PC-3 (cell line): ENCODE measurements at regions not wholly inside any gene's neighbourhood (a gene's known extent, or its start where the extent isn't known, plus 50 kb on each side); places are given as distances from the start of the nearest gene placed in this dataset.

Experiments used
- ATAC-seq: fragments of 200-7000 bp; cut with Tn5 transposase; 2 replicates; pipeline ENCODE4 v1.9.1; 2020; ENCODE audit warnings: mild to moderate bottlenecking, moderate library complexity
- BruUV-seq: library from RNA; stranded (reverse); fragments of 400-500 nt; replicated peaks from 2 replicates; lab custom pipeline; 2021; lab: Mats Ljungman, UMichigan
- CTCF ChIA-PET: fragments of 300-600 bp; sonication (Branson Sonifier 250); formaldehyde crosslinking; loops from one replicate; lab custom pipeline; 2022; ENCODE audit warnings: antibody characterized with exemption; lab: Charles Lee
- POLR2A ChIA-PET: fragments of 300-600 bp; sonication (Branson Sonifier 250); formaldehyde crosslinking; loops from one replicate; lab custom pipeline; 2022; ENCODE audit warnings: antibody characterized with exemption; ENCODE audit not compliant: unreplicated experiment; lab: Charles Lee
- DNase-seq: peaks from one replicate; pipeline ENCODE4 v3.0.0-alpha.2; 2015
- H2AFZ ChIP-seq: fragments of 300-600 bp; sonication (generic); 2 replicates; pipeline ENCODE4 v1.6.0; 2016; ENCODE audit warnings: antibody characterized with exemption, low read length
- H3F3A ChIP-seq: fragments of 300-600 bp; sonication (generic); one replicate; pipeline ENCODE4 v1.6.0; 2017; ENCODE audit warnings: antibody characterized with exemption, low read length, control low read depth, mild to moderate bottlenecking; ENCODE audit not compliant: unreplicated experiment
- H3K27ac ChIP-seq: fragments of 300-600 bp; sonication (generic); 2 replicates; pipeline ENCODE4 v1.5.1; 2016; ENCODE audit warnings: mild to moderate bottlenecking, low read length
- H3K27me3 ChIP-seq: fragments of 300-600 bp; sonication (generic); 2 replicates; pipeline ENCODE4 v1.6.1; 2016; ENCODE audit warnings: low read length, mixed read lengths
- H3K36me3 ChIP-seq: fragments of 300-600 bp; sonication (generic); 2 replicates; pipeline ENCODE4 v1.6.1; 2016; ENCODE audit warnings: low read depth, mixed run types, low read length, mixed read lengths
- H3K4me1 ChIP-seq: fragments of 300-600 bp; sonication (generic); 2 replicates; pipeline ENCODE4 v1.5.1; 2016; ENCODE audit warnings: low read length; ENCODE audit not compliant: insufficient read depth
- H3K4me2 ChIP-seq: fragments of 300-600 bp; sonication (generic); 2 replicates; pipeline ENCODE4 v1.6.0; 2016; ENCODE audit warnings: low read length
- H3K4me3 ChIP-seq: fragments of 300-600 bp; sonication (generic); 2 replicates; pipeline ENCODE4 v1.5.1; 2016; ENCODE audit warnings: mild to moderate bottlenecking, low read length, mixed read lengths
- H3K79me2 ChIP-seq: fragments of 300-600 bp; sonication (generic); 2 replicates; pipeline ENCODE4 v1.6.1; 2017; ENCODE audit warnings: low read length, mixed read lengths
- H3K9ac ChIP-seq: fragments of 300-600 bp; sonication (generic); 2 replicates; pipeline ENCODE4 v1.6.0; 2016; ENCODE audit warnings: mild to moderate bottlenecking, low read length
- H3K9me2 ChIP-seq: fragments of 300-600 bp; sonication (generic); replicated peaks from 2 replicates; pipeline ENCODE4 v1.6.1; 2016; ENCODE audit warnings: mixed run types, low read length, mixed read lengths
- H3K9me3 ChIP-seq: fragments of 300-600 bp; sonication (generic); 2 replicates; pipeline ENCODE4 v1.6.1; 2016; ENCODE audit warnings: low read length, mixed read lengths
- H4K20me1 ChIP-seq: fragments of 300-600 bp; sonication (generic); 2 replicates; pipeline ENCODE4 v1.6.1; 2016; ENCODE audit warnings: low read length, mixed read lengths
- CTCF ChIP-seq: fragments of 300-600 bp; sonication (generic); conservative IDR thresholded peaks from 2 replicates; pipeline ENCODE4 v1.5.1; 2017; ENCODE audit warnings: antibody characterized with exemption, low read depth, mild to moderate bottlenecking, low read length
- EZH2 ChIP-seq: fragments of 300-600 bp; sonication (generic); IDR thresholded peaks from one replicate; pipeline ENCODE4 v1.6.1; 2017; ENCODE audit warnings: antibody characterized with exemption, mild to moderate bottlenecking, low read length; ENCODE audit not compliant: unreplicated experiment
- EZH2phosphoT487 ChIP-seq: fragments of 300-600 bp; sonication (generic); IDR thresholded peaks from 2 replicates; pipeline ENCODE4 v1.6.1; 2018; ENCODE audit warnings: mild to moderate bottlenecking, antibody characterized with exemption, low read length, borderline replicate concordance
- intact Hi-C: fragments of 100-400 bp; cut with micrococcal nuclease; formaldehyde crosslinking; loops from 2 replicates; pipeline ENCODE4 v1.9.0; 2023

DNA sequence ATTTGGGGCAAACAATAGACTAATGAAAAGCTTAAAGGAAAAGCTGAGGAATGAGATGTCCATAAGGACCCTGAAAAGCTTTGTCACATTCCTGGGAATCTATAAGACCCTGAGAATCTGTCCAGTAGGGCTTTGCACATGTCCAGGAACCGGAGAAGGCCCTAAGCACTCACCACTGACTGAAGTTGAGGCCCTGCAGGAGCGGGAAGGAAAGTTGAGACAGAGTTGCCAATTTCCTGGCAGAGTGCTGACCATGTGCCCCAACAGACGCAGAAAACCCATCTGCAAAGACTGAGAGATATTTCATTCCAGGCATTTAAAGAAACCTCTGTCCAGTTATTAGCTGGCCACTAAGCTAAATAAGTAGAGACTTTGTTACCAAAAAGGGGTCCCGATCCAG is 890.5 kb downstream of the UQCRFS1 start:
- intact Hi-C loops, result no loop called here
- CTCF ChIA-PET, result no interaction called here
- no peaks in the 10 kb centered on the region for H3K4me1 ChIP-seq
- no peaks in the 10 kb centered on the region for H4K20me1 ChIP-seq
- no peaks in the 10 kb centered on the region for H3K27me3 ChIP-seq
- no peaks in the 10 kb centered on the region for H3K79me2 ChIP-seq
- no peak overlapping the region for H2AFZ ChIP-seq
- no peaks in the 10 kb centered on the region for H3F3A ChIP-seq
- no peaks in the 10 kb centered on the region for H3K9me3 ChIP-seq
- POLR2A ChIA-PET, result no interaction called here
- ATAC-seq (no peak), DNase-seq (no peak)
- H3K36me3 ChIP-seq, result no peaks in the 10 kb centered on the region
- no peak overlapping the region for H3K27ac ChIP-seq
- H3K9me2 ChIP-seq, result no peaks in the 10 kb centered on the region
- H3K4me2 ChIP-seq, result no peak overlapping the region
- no TSS peak for BruUV-seq
- TF ChIP-seq EZH2phosphoT487 (no peak), CTCF (no peak), EZH2 (no peak)
- H3K4me3 ChIP-seq, result no peak overlapping the region
- H3K9ac ChIP-seq, result no peak overlapping the region

DNA sequence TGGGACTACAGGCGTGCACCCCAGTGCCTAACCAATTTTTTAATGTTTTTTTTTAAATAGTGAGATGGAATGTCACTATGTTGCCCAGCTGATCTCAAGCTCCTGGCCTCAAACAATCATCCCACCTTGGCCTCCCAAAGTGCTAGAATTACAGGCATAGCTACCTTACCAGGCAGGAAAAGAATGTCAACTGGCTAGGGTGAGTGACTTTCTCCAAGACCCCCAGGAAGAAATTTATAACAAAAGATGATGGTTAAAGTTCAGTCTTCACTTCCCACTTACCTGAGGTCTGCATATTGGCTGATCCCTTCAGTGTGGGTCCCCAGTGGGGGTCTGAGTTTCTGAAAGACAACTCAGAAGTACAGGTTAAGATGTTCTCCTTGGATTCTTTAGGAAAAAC is 893.0 kb downstream of the UQCRFS1 start:
- Histone ChIP-seq H3K9me2 (no peaks in the 10 kb centered on the region), H3K27me3 (no peaks in the 10 kb centered on the region), H3K79me2 (no peaks in the 10 kb centered on the region), H3F3A (no peaks in the 10 kb centered on the region), H3K9me3 (no peaks in the 10 kb centered on the region), H3K9ac (no peak overlapping the region), H3K4me1 (no peaks in the 10 kb centered on the region), H4K20me1 (no peaks in the 10 kb centered on the region), H2AFZ (no peak overlapping the region), H3K36me3 (no peaks in the 10 kb centered on the region), H3K4me3 (no peak overlapping the region), H3K4me2 (no peak overlapping the region), H3K27ac (no peak overlapping the region)
- ChIA-PET POLR2A (no interaction called here), CTCF (no interaction called here)
- no peak for DNase-seq
- BruUV-seq, result no TSS peak
- intact Hi-C loops, result no loop called here
- ATAC-seq, result no peak
- TF ChIP-seq EZH2, result no peak
- no peak for TF ChIP-seq EZH2phosphoT487
- no peak for TF ChIP-seq CTCF

DNA sequence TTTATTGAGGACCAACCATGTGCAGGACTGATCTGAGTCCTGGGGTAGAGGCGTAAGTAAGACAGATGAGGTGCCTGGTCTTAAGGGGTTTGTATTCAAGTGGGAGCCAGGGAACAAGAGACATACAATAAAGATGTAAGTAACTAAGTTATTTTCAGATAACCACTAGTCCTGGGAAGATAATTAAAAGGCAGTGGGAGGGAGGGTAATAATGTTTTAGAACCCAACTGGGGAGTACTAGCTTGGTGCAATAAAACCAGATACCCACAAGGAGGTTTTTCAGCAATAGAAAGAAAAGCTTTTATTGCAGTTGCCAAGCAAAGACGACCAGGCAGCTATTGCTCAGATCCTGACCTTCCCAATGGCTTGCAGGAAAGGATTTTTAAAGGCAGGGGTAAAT is 893.7 kb downstream of the UQCRFS1 start:
- BruUV-seq, result no TSS peak
- CTCF ChIA-PET, result no interaction called here
- POLR2A ChIA-PET, result no interaction called here

More for the DNA sequence above, 893.7 kb downstream of the UQCRFS1 start:
- Histone ChIP-seq H3K9me3 (no peaks in the 10 kb centered on the region), H2AFZ (no peak overlapping the region), H3K4me3 (no peak overlapping the region), H3F3A (no peaks in the 10 kb centered on the region), H3K27me3 (no peaks in the 10 kb centered on the region), H3K27ac (no peak overlapping the region), H4K20me1 (no peaks in the 10 kb centered on the region), H3K9ac (no peak overlapping the region), H3K4me2 (no peak overlapping the region), H3K4me1 (no peaks in the 10 kb centered on the region), H3K36me3 (no peaks in the 10 kb centered on the region), H3K9me2 (no peaks in the 10 kb centered on the region), H3K79me2 (no peaks in the 10 kb centered on the region)
- ATAC-seq, result no peak
- intact Hi-C loops, result no loop called here
- TF ChIP-seq EZH2, result no peak
- TF ChIP-seq CTCF, result no peak
- no peak for TF ChIP-seq EZH2phosphoT487
- DNase-seq, result no peak
